ENCODE measurements at regions not wholly inside any gene's neighbourhood (a gene's known extent, or its start where the extent isn't known, plus 50 kb on each side); places are given as distances from the start of the nearest gene placed in this dataset.

DNA sequence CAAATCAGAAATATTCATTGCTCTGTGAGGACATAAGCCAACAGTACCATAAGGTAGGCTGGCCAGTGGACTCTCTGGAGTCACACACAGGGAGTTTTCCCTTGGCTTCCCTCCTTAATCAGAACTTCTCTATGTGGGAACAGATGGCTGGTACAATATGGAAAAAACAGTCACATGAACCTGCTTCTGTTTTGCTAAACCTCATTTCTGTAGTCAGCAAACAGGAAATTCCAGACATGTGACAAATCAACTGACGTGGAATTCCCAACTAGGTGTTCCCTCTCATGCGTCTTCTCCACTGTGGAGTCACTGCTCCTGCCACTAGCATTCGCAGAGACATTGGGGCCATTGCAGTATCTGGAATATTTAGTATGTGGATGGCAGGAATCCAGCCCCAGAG lies 617.6 kb downstream of the KIF4B start:
- TF ChIP-seq, protein P1, sequence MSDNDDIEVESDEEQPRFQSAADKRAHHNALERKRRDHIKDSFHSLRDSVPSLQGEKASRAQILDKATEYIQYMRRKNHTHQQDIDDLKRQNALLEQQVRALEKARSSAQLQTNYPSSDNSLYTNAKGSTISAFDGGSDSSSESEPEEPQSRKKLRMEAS (IDR thresholded peaks at IDR 0.05): no peak
- TF ChIP-seq, protein P2, sequence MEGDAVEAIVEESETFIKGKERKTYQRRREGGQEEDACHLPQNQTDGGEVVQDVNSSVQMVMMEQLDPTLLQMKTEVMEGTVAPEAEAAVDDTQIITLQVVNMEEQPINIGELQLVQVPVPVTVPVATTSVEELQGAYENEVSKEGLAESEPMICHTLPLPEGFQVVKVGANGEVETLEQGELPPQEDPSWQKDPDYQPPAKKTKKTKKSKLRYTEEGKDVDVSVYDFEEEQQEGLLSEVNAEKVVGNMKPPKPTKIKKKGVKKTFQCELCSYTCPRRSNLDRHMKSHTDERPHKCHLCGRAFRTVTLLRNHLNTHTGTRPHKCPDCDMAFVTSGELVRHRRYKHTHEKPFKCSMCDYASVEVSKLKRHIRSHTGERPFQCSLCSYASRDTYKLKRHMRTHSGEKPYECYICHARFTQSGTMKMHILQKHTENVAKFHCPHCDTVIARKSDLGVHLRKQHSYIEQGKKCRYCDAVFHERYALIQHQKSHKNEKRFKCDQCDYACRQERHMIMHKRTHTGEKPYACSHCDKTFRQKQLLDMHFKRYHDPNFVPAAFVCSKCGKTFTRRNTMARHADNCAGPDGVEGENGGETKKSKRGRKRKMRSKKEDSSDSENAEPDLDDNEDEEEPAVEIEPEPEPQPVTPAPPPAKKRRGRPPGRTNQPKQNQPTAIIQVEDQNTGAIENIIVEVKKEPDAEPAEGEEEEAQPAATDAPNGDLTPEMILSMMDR (IDR thresholded peaks at IDR 0.05; ENCODE audit: low read depth, low read length, missing input control): no peak
- no peak for TF ChIP-seq RXRA (IDR thresholded peaks at IDR 0.05)
- TF ChIP-seq, protein P3, sequence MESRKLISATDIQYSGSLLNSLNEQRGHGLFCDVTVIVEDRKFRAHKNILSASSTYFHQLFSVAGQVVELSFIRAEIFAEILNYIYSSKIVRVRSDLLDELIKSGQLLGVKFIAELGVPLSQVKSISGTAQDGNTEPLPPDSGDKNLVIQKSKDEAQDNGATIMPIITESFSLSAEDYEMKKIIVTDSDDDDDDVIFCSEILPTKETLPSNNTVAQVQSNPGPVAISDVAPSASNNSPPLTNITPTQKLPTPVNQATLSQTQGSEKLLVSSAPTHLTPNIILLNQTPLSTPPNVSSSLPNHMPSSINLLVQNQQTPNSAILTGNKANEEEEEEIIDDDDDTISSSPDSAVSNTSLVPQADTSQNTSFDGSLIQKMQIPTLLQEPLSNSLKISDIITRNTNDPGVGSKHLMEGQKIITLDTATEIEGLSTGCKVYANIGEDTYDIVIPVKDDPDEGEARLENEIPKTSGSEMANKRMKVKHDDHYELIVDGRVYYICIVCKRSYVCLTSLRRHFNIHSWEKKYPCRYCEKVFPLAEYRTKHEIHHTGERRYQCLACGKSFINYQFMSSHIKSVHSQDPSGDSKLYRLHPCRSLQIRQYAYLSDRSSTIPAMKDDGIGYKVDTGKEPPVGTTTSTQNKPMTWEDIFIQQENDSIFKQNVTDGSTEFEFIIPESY (IDR thresholded peaks at IDR 0.05): no peak

Measured in liver (tissue), 3 donors.